ENCODE measurements at regions not wholly inside any gene's neighbourhood (a gene's known extent, or its start where the extent isn't known, plus 50 kb on each side); places are given as distances from the start of the nearest gene placed in this dataset.

DNA sequence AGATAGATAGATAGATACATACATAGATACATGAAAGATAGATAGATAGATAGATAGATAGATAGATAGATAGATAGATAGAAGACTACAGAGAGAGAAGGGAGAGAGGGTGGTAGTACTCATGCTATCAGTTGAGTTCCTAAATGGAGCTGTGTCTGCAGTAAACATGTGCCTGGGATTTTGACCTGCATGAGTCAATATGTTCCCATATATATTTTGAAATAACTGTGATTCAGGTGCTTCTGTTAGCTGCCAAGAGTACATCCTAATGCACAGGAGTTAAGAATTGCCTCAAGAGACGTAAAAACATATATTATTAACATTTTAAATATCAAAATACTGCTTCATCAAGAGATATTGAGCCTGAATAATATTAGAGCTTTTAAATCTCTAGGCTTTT, 379.4 kb downstream of the GRXCR1 start:
- Histone ChIP-seq H3K27ac (ENCODE audit: control insufficient read depth, insufficient read depth, low read length) (no peak overlapping the region), H3K9me1 (ENCODE audit: control insufficient read depth, extremely low read depth, insufficient read depth, low read length) (no peaks in the 10 kb centered on the region), H3K79me2 (ENCODE audit: control insufficient read depth, insufficient read depth, low read length) (no peaks in the 10 kb centered on the region), H3K27me3 (ENCODE audit: control insufficient read depth, extremely low read depth, insufficient read depth, low read length) (no peaks in the 10 kb centered on the region), H3K4me1 (ENCODE audit: control insufficient read depth, extremely low read depth, insufficient read depth, low read length) (no peaks in the 10 kb centered on the region), H3K9ac (ENCODE audit: control insufficient read depth, extremely low read depth, insufficient read depth, low read length) (no peak overlapping the region), H3K4me3 (ENCODE audit: control insufficient read depth in 2 of 3, extremely low read depth in 1 of 3, insufficient read depth in 2 of 3, low read depth in 1 of 3, low read length in 3 of 3) (no peak overlapping the region), H3K4me2 (ENCODE audit: control insufficient read depth, extremely low read depth, insufficient read depth, low read depth, low read length) (no peak overlapping the region), H3K9me3 (ENCODE audit: control insufficient read depth, low read depth, low read length) (no peaks in the 10 kb centered on the region), H2AFZ (ENCODE audit: control insufficient read depth, low read length) (no peak overlapping the region), H4K20me1 (ENCODE audit: control insufficient read depth, extremely low read depth, insufficient read depth, low read length) (no peaks in the 10 kb centered on the region), H3K36me3 (ENCODE audit: control insufficient read depth in 2 of 2, extremely low read depth in 1 of 2, insufficient read depth in 2 of 2, low read length in 2 of 2) (no peaks in the 10 kb centered on the region)
- dilution Hi-C loops (cut with MboI; ENCODE audit: extremely low pct_ligation_motif_present, low sequenced_read_pairs) = no loop called here
- no peak for FAIRE-seq
- TF ChIP-seq EZH2 (IDR thresholded peaks at IDR 0.05; ENCODE audit: low read length) = no peak
- TF ChIP-seq, protein P1, sequence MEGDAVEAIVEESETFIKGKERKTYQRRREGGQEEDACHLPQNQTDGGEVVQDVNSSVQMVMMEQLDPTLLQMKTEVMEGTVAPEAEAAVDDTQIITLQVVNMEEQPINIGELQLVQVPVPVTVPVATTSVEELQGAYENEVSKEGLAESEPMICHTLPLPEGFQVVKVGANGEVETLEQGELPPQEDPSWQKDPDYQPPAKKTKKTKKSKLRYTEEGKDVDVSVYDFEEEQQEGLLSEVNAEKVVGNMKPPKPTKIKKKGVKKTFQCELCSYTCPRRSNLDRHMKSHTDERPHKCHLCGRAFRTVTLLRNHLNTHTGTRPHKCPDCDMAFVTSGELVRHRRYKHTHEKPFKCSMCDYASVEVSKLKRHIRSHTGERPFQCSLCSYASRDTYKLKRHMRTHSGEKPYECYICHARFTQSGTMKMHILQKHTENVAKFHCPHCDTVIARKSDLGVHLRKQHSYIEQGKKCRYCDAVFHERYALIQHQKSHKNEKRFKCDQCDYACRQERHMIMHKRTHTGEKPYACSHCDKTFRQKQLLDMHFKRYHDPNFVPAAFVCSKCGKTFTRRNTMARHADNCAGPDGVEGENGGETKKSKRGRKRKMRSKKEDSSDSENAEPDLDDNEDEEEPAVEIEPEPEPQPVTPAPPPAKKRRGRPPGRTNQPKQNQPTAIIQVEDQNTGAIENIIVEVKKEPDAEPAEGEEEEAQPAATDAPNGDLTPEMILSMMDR (optimal IDR thresholded peaks at IDR 0.05 in 1 of 3, IDR thresholded peaks at IDR 0.05 in 1 of 3, conservative IDR thresholded peaks at IDR 0.05 in 1 of 3; ENCODE audit: extremely low read depth in 1 of 3, insufficient read depth in 2 of 3, low read length in 3 of 3) = no peak
- DNase-seq (ENCODE audit: low read depth, low spot score) = no peak

DNA sequence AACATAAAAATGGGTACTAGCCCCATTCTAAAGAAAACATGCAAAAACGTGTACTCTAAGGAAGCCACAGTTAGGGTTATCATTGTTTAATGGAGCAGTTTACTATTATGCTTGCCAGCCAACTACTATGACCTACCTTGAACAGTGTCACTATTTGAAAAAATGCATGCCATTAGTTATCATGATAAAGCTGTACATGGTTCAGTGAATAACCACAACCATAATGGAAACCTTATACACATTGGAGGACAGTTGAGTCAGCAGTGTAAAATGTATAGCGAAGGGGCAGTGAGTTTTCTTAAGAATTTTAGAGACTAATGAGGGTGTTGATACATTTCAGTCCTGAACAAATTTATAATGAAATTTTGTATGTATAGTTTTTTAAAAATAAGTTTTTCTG, 381.9 kb downstream of the GRXCR1 start:
- dilution Hi-C loops (cut with MboI; ENCODE audit: extremely low pct_ligation_motif_present, low sequenced_read_pairs) = no loop called here
- H3K4me2 ChIP-seq (ENCODE audit: control insufficient read depth, extremely low read depth, insufficient read depth, low read depth, low read length) = no peak overlapping the region
- TF ChIP-seq EZH2 (IDR thresholded peaks at IDR 0.05; ENCODE audit: low read length) = no peak
- TF ChIP-seq, protein P1 (optimal IDR thresholded peaks at IDR 0.05 in 1 of 3, IDR thresholded peaks at IDR 0.05 in 1 of 3, conservative IDR thresholded peaks at IDR 0.05 in 1 of 3; ENCODE audit: extremely low read depth in 1 of 3, insufficient read depth in 2 of 3, low read length in 3 of 3) = no peak
- no peaks in the 10 kb centered on the region for H3K79me2 ChIP-seq (ENCODE audit: control insufficient read depth, insufficient read depth, low read length)
- DNase-seq (ENCODE audit: low read depth, low spot score) = no peak
- H3K4me1 ChIP-seq (ENCODE audit: control insufficient read depth, extremely low read depth, insufficient read depth, low read length) = no peaks in the 10 kb centered on the region
- H3K9me1 ChIP-seq (ENCODE audit: control insufficient read depth, extremely low read depth, insufficient read depth, low read length) = no peaks in the 10 kb centered on the region
- no peak overlapping the region for H2AFZ ChIP-seq (ENCODE audit: control insufficient read depth, low read length)
- no peak overlapping the region for H3K4me3 ChIP-seq (ENCODE audit: control insufficient read depth in 2 of 3, extremely low read depth in 1 of 3, insufficient read depth in 2 of 3, low read depth in 1 of 3, low read length in 3 of 3)
- no peaks in the 10 kb centered on the region for H3K9me3 ChIP-seq (ENCODE audit: control insufficient read depth, low read depth, low read length)
- H3K27me3 ChIP-seq (ENCODE audit: control insufficient read depth, extremely low read depth, insufficient read depth, low read length) = no peaks in the 10 kb centered on the region
- H4K20me1 ChIP-seq (ENCODE audit: control insufficient read depth, extremely low read depth, insufficient read depth, low read length) = no peaks in the 10 kb centered on the region
- FAIRE-seq = no peak
- H3K27ac ChIP-seq (ENCODE audit: control insufficient read depth, insufficient read depth, low read length) = no peak overlapping the region
- no peak overlapping the region for H3K9ac ChIP-seq (ENCODE audit: control insufficient read depth, extremely low read depth, insufficient read depth, low read length)
- no peaks in the 10 kb centered on the region for H3K36me3 ChIP-seq (ENCODE audit: control insufficient read depth in 2 of 2, extremely low read depth in 1 of 2, insufficient read depth in 2 of 2, low read length in 2 of 2)

Measured in keratinocyte (primary cell).